ENCODE measurements at regions not wholly inside any gene's neighbourhood (a gene's known extent, or its start where the extent isn't known, plus 50 kb on each side); places are given as distances from the start of the nearest gene placed in this dataset.

- Mint-ChIP-seq H3K4me3 (no peak overlapping the region), H3K27me3 (peaks cover 4% of the 10 kb centered on the region), H3K36me3 (ENCODE audit: low read depth) (no peaks in the 10 kb centered on the region), H3K27ac (no peak overlapping the region), H3K4me1 (peaks cover 3% of the 10 kb centered on the region), H3K9me3 (ENCODE audit: low read depth) (no peaks in the 10 kb centered on the region)
- POLR2A ChIA-PET = no interaction called here
- CTCF ChIA-PET = no interaction called here
- intact Hi-C loops (cut with DNase I, micrococcal nuclease) = no loop called here
- DNase-seq (no peak), ATAC-seq (no peak)
These were observed 78.9 kb downstream of the DACT1 start for GRCh38 chr14:58716706-58717105.

- intact Hi-C loops (cut with DNase I, micrococcal nuclease) = no loop called here
- ChIA-PET POLR2A (interaction anchor here (1.1 kb wide), 1 partner anchor 15 kb away, joined by 5 read pairs; no protein-coding TSS in a partner anchor), CTCF (interaction anchor here (0.6 kb wide), 1 partner anchor 275 kb away, joined by 3 read pairs; no protein-coding TSS in a partner anchor)
- peaks cover 3% of the 10 kb centered on the region for H3K4me1 Mint-ChIP-seq
- H3K27ac Mint-ChIP-seq = no peak overlapping the region
- no peaks in the 10 kb centered on the region for H3K9me3 Mint-ChIP-seq (ENCODE audit: low read depth)
- H3K4me3 Mint-ChIP-seq = no peak overlapping the region
- H3K36me3 Mint-ChIP-seq (ENCODE audit: low read depth) = no peaks in the 10 kb centered on the region
- DNase-seq (no peak), ATAC-seq (no peak)
- peaks cover 4% of the 10 kb centered on the region for H3K27me3 Mint-ChIP-seq
These were observed 79.4 kb downstream of the DACT1 start for GRCh38 chr14:58717211-58717610.

GRCh38 chr14:58717813-58718212 is 80.1 kb downstream of the DACT1 start:
- Mint-ChIP-seq H3K4me1 (peaks cover 3% of the 10 kb centered on the region), H3K4me3 (no peak overlapping the region), H3K27me3 (peaks cover 2% of the 10 kb centered on the region), H3K9me3 (ENCODE audit: low read depth) (no peaks in the 10 kb centered on the region), H3K27ac (no peak overlapping the region), H3K36me3 (ENCODE audit: low read depth) (no peaks in the 10 kb centered on the region)
- ChIA-PET POLR2A (interaction anchor here (1.1 kb wide), 1 partner anchor 14 kb away, joined by 5 read pairs; no protein-coding TSS in a partner anchor), CTCF (interaction anchor here (0.6 kb wide), 1 partner anchor 274 kb away, joined by 3 read pairs; no protein-coding TSS in a partner anchor)
- DNase-seq = no peak
- ATAC-seq = no peak
- intact Hi-C loops (cut with DNase I, micrococcal nuclease) = no loop called here

- H3K4me1 Mint-ChIP-seq = peaks cover 3% of the 10 kb centered on the region
- intact Hi-C loops (cut with DNase I, micrococcal nuclease) = no loop called here
- H3K4me3 Mint-ChIP-seq = no peak overlapping the region
- H3K27ac Mint-ChIP-seq = no peak overlapping the region
- H3K27me3 Mint-ChIP-seq = peaks cover 3% of the 10 kb centered on the region
- CTCF ChIA-PET = no interaction called here
- H3K9me3 Mint-ChIP-seq (ENCODE audit: low read depth) = no peaks in the 10 kb centered on the region
- ATAC-seq (no peak), DNase-seq (no peak)
- H3K36me3 Mint-ChIP-seq (ENCODE audit: low read depth) = no peaks in the 10 kb centered on the region
- POLR2A ChIA-PET = interaction anchor here (1.1 kb wide), 1 partner anchor 14 kb away, joined by 5 read pairs; no protein-coding TSS in a partner anchor
These were observed 80.8 kb downstream of the DACT1 start for GRCh38 chr14:58718226-58719205.

GRCh38 chr14:58721723-58722122 is 84.0 kb downstream of the DACT1 start:
- H3K4me1 Mint-ChIP-seq = no peaks in the 10 kb centered on the region
- POLR2A ChIA-PET = no interaction called here
- H3K9me3 Mint-ChIP-seq (ENCODE audit: low read depth) = no peaks in the 10 kb centered on the region
- H3K27ac Mint-ChIP-seq = no peak overlapping the region
- H3K27me3 Mint-ChIP-seq = peaks cover 11% of the 10 kb centered on the region
- intact Hi-C loops (cut with DNase I, micrococcal nuclease) = loop anchor here in 1 of 2 experiments (10.0 kb wide), 1 partner anchor 67 kb away; no protein-coding TSS in a partner anchor
- no peak for DNase-seq
- no peaks in the 10 kb centered on the region for H3K36me3 Mint-ChIP-seq (ENCODE audit: low read depth)
- ATAC-seq = no peak
- CTCF ChIA-PET = no interaction called here
- H3K4me3 Mint-ChIP-seq = no peak overlapping the region

- Mint-ChIP-seq H3K4me3 (no peak overlapping the region), H3K27me3 (peaks cover 11% of the 10 kb centered on the region), H3K4me1 (no peaks in the 10 kb centered on the region), H3K27ac (no peak overlapping the region), H3K9me3 (ENCODE audit: low read depth) (no peaks in the 10 kb centered on the region), H3K36me3 (ENCODE audit: low read depth) (no peaks in the 10 kb centered on the region)
- ATAC-seq (no peak), DNase-seq (no peak)
- intact Hi-C loops (cut with DNase I, micrococcal nuclease) = loop anchor here in 1 of 2 experiments (10.0 kb wide), 1 partner anchor 68 kb away; no protein-coding TSS in a partner anchor
- CTCF ChIA-PET = no interaction called here
- POLR2A ChIA-PET = no interaction called here
These were observed 84.7 kb downstream of the DACT1 start for GRCh38 chr14:58722441-58722840.

- CTCF ChIA-PET = no interaction called here
- H3K27me3 Mint-ChIP-seq = peaks cover 11% of the 10 kb centered on the region
- no peaks in the 10 kb centered on the region for H3K36me3 Mint-ChIP-seq (ENCODE audit: low read depth)
- H3K9me3 Mint-ChIP-seq (ENCODE audit: low read depth) = no peaks in the 10 kb centered on the region
- POLR2A ChIA-PET = no interaction called here
- no peak overlapping the region for H3K4me3 Mint-ChIP-seq
- DNase-seq (no peak), ATAC-seq (no peak)
- H3K27ac Mint-ChIP-seq = no peak overlapping the region
- no peaks in the 10 kb centered on the region for H3K4me1 Mint-ChIP-seq
- intact Hi-C loops (cut with DNase I, micrococcal nuclease) = loop anchor here in 1 of 2 experiments (10.0 kb wide), 1 partner anchor 69 kb away; no protein-coding TSS in a partner anchor
These were observed 86.4 kb downstream of the DACT1 start for GRCh38 chr14:58724206-58724605.

GRCh38 chr14:58724702-58725101 is 86.9 kb downstream of the DACT1 start:
- H3K27ac Mint-ChIP-seq = no peak overlapping the region
- peak; percentile 33 for ATAC-seq
- H3K4me1 Mint-ChIP-seq = no peaks in the 10 kb centered on the region
- DNase-seq = no peak
- intact Hi-C loops (cut with DNase I, micrococcal nuclease) = loop anchor here in 1 of 2 experiments (10.0 kb wide), 1 partner anchor 70 kb away; no protein-coding TSS in a partner anchor
- H3K4me3 Mint-ChIP-seq = no peak overlapping the region
- H3K36me3 Mint-ChIP-seq (ENCODE audit: low read depth) = no peaks in the 10 kb centered on the region
- no peaks in the 10 kb centered on the region for H3K9me3 Mint-ChIP-seq (ENCODE audit: low read depth)
- peaks cover 11% of the 10 kb centered on the region for H3K27me3 Mint-ChIP-seq
- CTCF ChIA-PET = no interaction called here
- POLR2A ChIA-PET = no interaction called here

- ATAC-seq (no peak), DNase-seq (no peak)
- Mint-ChIP-seq H3K27me3 (peaks cover 10% of the 10 kb centered on the region), H3K9me3 (ENCODE audit: low read depth) (no peaks in the 10 kb centered on the region), H3K4me1 (no peaks in the 10 kb centered on the region), H3K4me3 (no peak overlapping the region), H3K36me3 (ENCODE audit: low read depth) (no peaks in the 10 kb centered on the region), H3K27ac (no peak overlapping the region)
- intact Hi-C loops (cut with DNase I, micrococcal nuclease) = loop anchor here in 1 of 2 experiments (10.0 kb wide), 1 partner anchor 70 kb away; no protein-coding TSS in a partner anchor
- CTCF ChIA-PET = no interaction called here
- POLR2A ChIA-PET = no interaction called here
These were observed 87.5 kb downstream of the DACT1 start for GRCh38 chr14:58725226-58725625.

GRCh38 chr14:58725871-58726270 is 88.1 kb downstream of the DACT1 start:
- Mint-ChIP-seq H3K27me3 (peaks cover 14% of the 10 kb centered on the region), H3K4me1 (no peaks in the 10 kb centered on the region), H3K4me3 (no peak overlapping the region), H3K36me3 (ENCODE audit: low read depth) (no peaks in the 10 kb centered on the region), H3K27ac (no peak overlapping the region), H3K9me3 (ENCODE audit: low read depth) (no peaks in the 10 kb centered on the region)
- ChIA-PET POLR2A (no interaction called here), CTCF (no interaction called here)
- intact Hi-C loops (cut with DNase I, micrococcal nuclease) = loop anchor here in 1 of 2 experiments (10.0 kb wide), 1 partner anchor 71 kb away; no protein-coding TSS in a partner anchor
- ATAC-seq (no peak), DNase-seq (no peak)

- H3K4me3 Mint-ChIP-seq = no peak overlapping the region
- no peak for ATAC-seq
- ChIA-PET POLR2A (no interaction called here), CTCF (no interaction called here)
- peaks cover 12% of the 10 kb centered on the region for H3K27me3 Mint-ChIP-seq
- H3K4me1 Mint-ChIP-seq = peaks cover 35% of the 10 kb centered on the region
- H3K36me3 Mint-ChIP-seq (ENCODE audit: low read depth) = no peaks in the 10 kb centered on the region
- intact Hi-C loops (cut with DNase I, micrococcal nuclease) = no loop called here
- H3K27ac Mint-ChIP-seq = no peak overlapping the region
- DNase-seq = no peak
- H3K9me3 Mint-ChIP-seq (ENCODE audit: low read depth) = no peaks in the 10 kb centered on the region
These were observed 93.2 kb downstream of the DACT1 start for GRCh38 chr14:58730792-58731464.
